ENCODE measurements at regions not wholly inside any gene's neighbourhood (a gene's known extent, or its start where the extent isn't known, plus 50 kb on each side); places are given as distances from the start of the nearest gene placed in this dataset.

DNA sequence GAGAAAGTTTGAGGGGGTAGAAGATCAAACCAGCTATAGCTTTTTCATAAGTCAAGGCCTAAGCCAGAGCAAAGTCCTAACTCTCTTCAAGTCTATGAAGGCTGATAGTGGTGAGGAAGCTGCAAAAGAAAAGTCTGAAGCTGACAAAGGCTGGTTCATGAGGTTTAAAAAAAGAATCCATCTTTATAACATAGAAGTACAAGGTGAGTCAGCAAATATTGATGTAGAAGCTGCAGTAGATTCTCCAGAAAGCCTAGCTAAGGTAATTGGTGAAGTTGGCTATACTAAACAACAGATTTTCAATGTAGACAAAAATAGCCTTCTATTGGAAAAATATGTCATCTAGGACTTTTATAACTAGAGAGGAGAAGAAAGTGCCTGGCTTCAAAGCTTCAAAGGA, 141.4 kb upstream of the ZNF521 start:
- TF ChIP-seq POLR2A (IDR thresholded peaks at IDR 0.05; ENCODE audit: low read length) (no peak), GATA1 (IDR thresholded peaks at IDR 0.05; ENCODE audit: low read depth, low read length) (no peak)
